ENCODE measurements at regions not wholly inside any gene's neighbourhood (a gene's known extent, or its start where the extent isn't known, plus 50 kb on each side); places are given as distances from the start of the nearest gene placed in this dataset.

DNA sequence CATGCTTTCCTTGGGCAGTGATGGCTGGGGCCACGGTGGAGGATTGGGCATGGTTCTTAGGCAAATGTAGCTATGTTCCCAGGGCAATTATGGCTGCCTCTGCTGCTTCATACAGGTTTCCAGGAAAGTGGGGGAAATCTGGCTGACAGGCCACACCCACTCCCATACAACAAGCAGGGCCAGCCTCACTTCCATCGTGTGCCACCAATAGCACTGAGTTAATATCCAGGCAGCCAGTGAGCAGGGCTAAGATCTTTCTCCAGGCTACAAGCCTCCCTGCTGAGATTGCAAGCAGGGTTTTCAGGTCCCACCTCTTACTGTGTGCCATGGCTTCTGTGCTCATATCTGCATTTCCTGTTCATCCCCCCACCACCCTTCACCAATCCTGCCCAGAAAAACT, 1291.9 kb downstream of the SI start:
- no peaks in the 10 kb centered on the region for H3K36me3 ChIP-seq (replicated peaks; ENCODE audit: insufficient read depth, low read depth)
- H3K4me3 ChIP-seq: no peak overlapping the region
- no peaks in the 10 kb centered on the region for H3K9me3 ChIP-seq (ENCODE audit: low read depth)
- H3K9me2 ChIP-seq (replicated peaks; ENCODE audit: insufficient read depth): no peaks in the 10 kb centered on the region
- no peak overlapping the region for H3K4me2 ChIP-seq
- no peak for TF ChIP-seq EZH2 (IDR thresholded peaks at IDR 0.05; ENCODE audit: borderline replicate concordance)
- no peak for TF ChIP-seq EZH2phosphoT487 (IDR thresholded peaks at IDR 0.05; ENCODE audit: low read depth, severe bottlenecking, unreplicated experiment)
- no peak for TF ChIP-seq CTCF (IDR thresholded peaks at IDR 0.05; ENCODE audit: poor library complexity)
- 61% methylated on average over 2 of the region's 2 CpGs for WGBS (ENCODE audit: low lambda C conversion rate, missing lambda C conversion rate)
- no peaks in the 10 kb centered on the region for H4K20me1 ChIP-seq (ENCODE audit: insufficient read depth, poor library complexity, severe bottlenecking)
- no peak overlapping the region for H2AFZ ChIP-seq
- no peaks in the 10 kb centered on the region for H3K27me3 ChIP-seq
- DNase-seq (ENCODE audit: low spot score): no peak
- no peak overlapping the region for H3K27ac ChIP-seq
- H3K4me1 ChIP-seq (ENCODE audit: insufficient read depth): no peaks in the 10 kb centered on the region
- H3K79me2 ChIP-seq: no peaks in the 10 kb centered on the region

DNA sequence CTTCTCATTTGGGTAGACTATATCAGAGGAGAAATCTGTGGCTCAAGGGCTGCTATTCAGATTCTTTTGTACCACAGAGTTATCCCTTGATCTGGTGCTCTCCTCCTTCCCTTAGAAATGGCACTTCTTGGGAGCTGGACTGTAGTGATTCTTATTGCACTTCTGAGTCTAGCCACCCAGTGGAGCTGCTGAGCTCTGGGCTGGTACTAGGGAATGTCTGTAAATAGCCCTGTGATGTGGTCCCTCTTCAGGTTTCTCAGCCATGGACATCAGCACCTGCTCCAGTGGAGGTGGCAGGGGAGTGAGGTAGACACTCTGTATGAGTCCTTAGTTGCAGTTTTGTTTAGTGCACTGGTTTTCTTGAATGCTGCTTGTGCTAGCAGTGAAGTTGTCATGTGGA, 1292.6 kb downstream of the SI start:
- Histone ChIP-seq H3K27ac (no peak overlapping the region), H2AFZ (no peak overlapping the region), H3K4me1 (ENCODE audit: insufficient read depth) (no peaks in the 10 kb centered on the region), H4K20me1 (ENCODE audit: insufficient read depth, poor library complexity, severe bottlenecking) (no peaks in the 10 kb centered on the region), H3K27me3 (no peaks in the 10 kb centered on the region), H3K4me2 (no peak overlapping the region), H3K79me2 (no peaks in the 10 kb centered on the region), H3K9me3 (ENCODE audit: low read depth) (no peaks in the 10 kb centered on the region), H3K4me3 (no peak overlapping the region), H3K36me3 (replicated peaks; ENCODE audit: insufficient read depth, low read depth) (no peaks in the 10 kb centered on the region), H3K9me2 (replicated peaks; ENCODE audit: insufficient read depth) (no peaks in the 10 kb centered on the region)
- no peak for TF ChIP-seq EZH2phosphoT487 (IDR thresholded peaks at IDR 0.05; ENCODE audit: low read depth, severe bottlenecking, unreplicated experiment)
- TF ChIP-seq CTCF (IDR thresholded peaks at IDR 0.05; ENCODE audit: poor library complexity): peak; percentile 42
- DNase-seq (ENCODE audit: low spot score): peak; percentile 36

GRCh38 chr3:163779396-163780344, 1298.6 kb downstream of the SI start:
- peak; percentile 26 for DNase-seq (ENCODE audit: low spot score)
- Histone ChIP-seq H3K4me3 (no peak overlapping the region), H3K27ac (no peak overlapping the region), H3K79me2 (no peaks in the 10 kb centered on the region), H4K20me1 (ENCODE audit: insufficient read depth, poor library complexity, severe bottlenecking) (no peaks in the 10 kb centered on the region), H3K36me3 (replicated peaks; ENCODE audit: insufficient read depth, low read depth) (no peaks in the 10 kb centered on the region), H3K27me3 (no peaks in the 10 kb centered on the region), H3K9me2 (replicated peaks; ENCODE audit: insufficient read depth) (no peaks in the 10 kb centered on the region), H3K9me3 (ENCODE audit: low read depth) (no peaks in the 10 kb centered on the region), H3K4me1 (ENCODE audit: insufficient read depth) (no peaks in the 10 kb centered on the region), H3K4me2 (peak overlapping the region; percentile 14), H2AFZ (no peak overlapping the region)
- TF ChIP-seq EZH2phosphoT487 (IDR thresholded peaks at IDR 0.05; ENCODE audit: low read depth, severe bottlenecking, unreplicated experiment): peak; percentile 95
- peak; percentile 29 for TF ChIP-seq CTCF (IDR thresholded peaks at IDR 0.05; ENCODE audit: poor library complexity)
- TF ChIP-seq EZH2 (IDR thresholded peaks at IDR 0.05; ENCODE audit: borderline replicate concordance): no peak
- 46% methylated on average over 13 of the region's 13 CpGs for WGBS (ENCODE audit: low lambda C conversion rate, missing lambda C conversion rate)

Measured in hepatocyte (in vitro differentiated cells).